Gastrocnemius medialis (tissue), 4 donors: ENCODE measurements at regions not wholly inside any gene's neighbourhood (a gene's known extent, or its start where the extent isn't known, plus 50 kb on each side); places are given as distances from the start of the nearest gene placed in this dataset.

Experiments used
- POLR2A ChIP-seq, 2 donors: fragments of 450-650 bp; IDR thresholded peaks; one replicate each; pipeline ENCODE4 v1.6.1; 2017; ENCODE audit warnings: antibody characterized with exemption in 2 of 2, mild to moderate bottlenecking in 2 of 2, moderate library complexity in 2 of 2
- TF ChIP-seq, protein P1 (sequence below), 5 experiments: fragments of 450-650 bp in 3 of 5; fragments of 200-600 bp in 2 of 5; sonication (generic) in 2 of 5; IDR thresholded peaks in 4 of 5; conservative IDR thresholded peaks in 1 of 5; 1 replicate in 4 of 5; 2 replicates in 1 of 5; pipeline ENCODE4 v1.5.1; 2016 to 2019; ENCODE audit warnings: antibody characterized with exemption in 5 of 5, mild to moderate bottlenecking in 3 of 5, moderate library complexity in 3 of 5

DNA sequence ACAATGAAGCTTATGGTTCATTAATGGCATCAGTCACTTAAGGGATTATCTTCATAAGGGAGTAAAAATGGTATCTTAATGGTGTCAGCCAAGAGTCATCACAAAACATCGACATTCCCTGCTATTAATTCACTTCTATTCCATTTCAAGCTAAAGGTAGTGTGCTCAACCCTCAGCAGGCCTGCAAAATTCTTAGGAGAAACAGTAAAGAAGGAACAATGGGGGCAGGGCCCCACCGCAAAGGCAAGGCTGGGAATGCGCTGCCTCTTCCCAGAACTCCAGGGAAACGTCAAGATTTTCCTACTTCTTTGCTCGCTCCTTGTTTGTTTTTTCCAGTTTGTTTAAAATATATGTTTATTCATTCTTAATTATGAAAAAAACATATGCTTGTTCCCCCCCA, 187.3 kb upstream of the TSC22D2 start:
- TF ChIP-seq POLR2A (IDR thresholded peaks at IDR 0.05) = no peak
- TF ChIP-seq, protein P1, sequence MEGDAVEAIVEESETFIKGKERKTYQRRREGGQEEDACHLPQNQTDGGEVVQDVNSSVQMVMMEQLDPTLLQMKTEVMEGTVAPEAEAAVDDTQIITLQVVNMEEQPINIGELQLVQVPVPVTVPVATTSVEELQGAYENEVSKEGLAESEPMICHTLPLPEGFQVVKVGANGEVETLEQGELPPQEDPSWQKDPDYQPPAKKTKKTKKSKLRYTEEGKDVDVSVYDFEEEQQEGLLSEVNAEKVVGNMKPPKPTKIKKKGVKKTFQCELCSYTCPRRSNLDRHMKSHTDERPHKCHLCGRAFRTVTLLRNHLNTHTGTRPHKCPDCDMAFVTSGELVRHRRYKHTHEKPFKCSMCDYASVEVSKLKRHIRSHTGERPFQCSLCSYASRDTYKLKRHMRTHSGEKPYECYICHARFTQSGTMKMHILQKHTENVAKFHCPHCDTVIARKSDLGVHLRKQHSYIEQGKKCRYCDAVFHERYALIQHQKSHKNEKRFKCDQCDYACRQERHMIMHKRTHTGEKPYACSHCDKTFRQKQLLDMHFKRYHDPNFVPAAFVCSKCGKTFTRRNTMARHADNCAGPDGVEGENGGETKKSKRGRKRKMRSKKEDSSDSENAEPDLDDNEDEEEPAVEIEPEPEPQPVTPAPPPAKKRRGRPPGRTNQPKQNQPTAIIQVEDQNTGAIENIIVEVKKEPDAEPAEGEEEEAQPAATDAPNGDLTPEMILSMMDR (IDR thresholded peaks at IDR 0.05 in 4 of 5, conservative IDR thresholded peaks at IDR 0.05 in 1 of 5) = no peak
